Esophagus squamous epithelium (tissue), 5 donors: ENCODE measurements at regions not wholly inside any gene's neighbourhood (a gene's known extent, or its start where the extent isn't known, plus 50 kb on each side); places are given as distances from the start of the nearest gene placed in this dataset.

ENCODE experiments used
- DNase-seq: peaks from one replicate; lab custom pipeline; 2025; lab: John Stamatoyannopoulos, UW
- H3K27ac ChIP-seq, 4 donors: fragments of 200-600 bp; sonication (generic); one replicate each; pipeline ENCODE4 v1.5.1; 2016 to 2019; ENCODE audit warnings: mild to moderate bottlenecking in 1 of 4
- H3K27me3 ChIP-seq, 4 donors: fragments of 200-600 bp; sonication (generic); 1 replicate in 3 of 4; 2 replicates in 1 of 4; pipeline versions ENCODE4 v1.5.1 to v1.6.0; 2017 to 2021; ENCODE audit warnings: antibody characterized with exemption in 1 of 4
- H3K36me3 ChIP-seq, 3 donors: fragments of 200-600 bp; sonication (generic); one replicate each; pipeline ENCODE4 v1.5.1; 2016 to 2019
- H3K4me1 ChIP-seq, 3 donors: fragments of 200-600 bp; sonication (generic); one replicate each; pipeline ENCODE4 v1.5.1; 2017 to 2019
- H3K4me3 ChIP-seq, 4 donors: fragments of 200-600 bp; sonication (generic); 1 replicate in 3 of 4; 2 replicates in 1 of 4; pipeline ENCODE4 v1.5.1; 2016 to 2019; ENCODE audit warnings: mild to moderate bottlenecking in 2 of 4, moderate library complexity in 1 of 4
- H3K9me3 ChIP-seq, 3 donors: fragments of 200-600 bp; sonication (generic); one replicate each; pipeline ENCODE4 v1.5.1; 2016 to 2019
- CTCF ChIP-seq, 6 experiments: fragments of 450-650 bp in 4 of 6; fragments of 200-600 bp in 2 of 6; sonication (generic) in 2 of 6; IDR thresholded peaks; one replicate each; pipeline ENCODE4 v1.5.1; 2016 to 2019; ENCODE audit warnings: antibody characterized with exemption in 6 of 6, mild to moderate bottlenecking in 4 of 6, moderate library complexity in 4 of 6
- POLR2A ChIP-seq, 4 donors: fragments of 450-650 bp; IDR thresholded peaks; one replicate each; pipeline ENCODE4 v1.6.1; 2017; ENCODE audit warnings: antibody characterized with exemption in 4 of 4, mild to moderate bottlenecking in 4 of 4, moderate library complexity in 3 of 4
- WGBS, 2 donors: methylation state at CpG; one replicate each; pipeline ENCODE4 v1.1.5; 2018; 5-methylcytosine and 5-hydroxymethylcytosine counted together
- intact Hi-C: fragments of 100-400 bp; cut with DNase I; formaldehyde crosslinking; loops from one replicate; pipeline ENCODE4 v1.15.0; 2022
- donor health status: DM: yes; HTN: yes; CAD: no.

- no peak overlapping the region for H3K27ac ChIP-seq
- H3K36me3 ChIP-seq, result no peaks in the 10 kb centered on the region
- no peak overlapping the region for H3K4me3 ChIP-seq
- no peak for TF ChIP-seq CTCF (IDR thresholded peaks at IDR 0.05)
- TF ChIP-seq POLR2A (IDR thresholded peaks at IDR 0.05), result no peak
- 18 to 19% methylated on average over 2 of the region's 2 CpGs for WGBS, 2 donors
- H3K4me1 ChIP-seq, result no peaks in the 10 kb centered on the region
- no peaks in the 10 kb centered on the region for H3K27me3 ChIP-seq
- no peak for DNase-seq
- intact Hi-C loops, result no loop called here
- H3K9me3 ChIP-seq, result peaks cover 0 to 2% (median 0%) of the 10 kb centered on the region in 3 donors
Measured at GRCh38 chr2:225296951-225297350, 102.6 kb upstream of the NYAP2 start.

GRCh38 chr2:225295102-225295501 lies 104.4 kb upstream of the NYAP2 start:
- 63 to 74% methylated on average over 3 of the region's 3 CpGs for WGBS, 2 donors
- no peak for DNase-seq
- TF ChIP-seq POLR2A (IDR thresholded peaks at IDR 0.05) (no peak), CTCF (IDR thresholded peaks at IDR 0.05) (no peak)
- H3K4me3 ChIP-seq, result no peak overlapping the region
- H3K9me3 ChIP-seq, result peaks cover 0 to 4% (median 0%) of the 10 kb centered on the region in 3 donors
- no peaks in the 10 kb centered on the region for H3K36me3 ChIP-seq
- no peaks in the 10 kb centered on the region for H3K4me1 ChIP-seq
- intact Hi-C loops, result no loop called here
- no peaks in the 10 kb centered on the region for H3K27me3 ChIP-seq
- no peak overlapping the region for H3K27ac ChIP-seq

- WGBS, 2 donors, result 64 to 68% methylated on average over 7 of the region's 7 CpGs
- no peak overlapping the region for H3K27ac ChIP-seq
- no peak overlapping the region for H3K4me3 ChIP-seq
- no peak for DNase-seq
- TF ChIP-seq CTCF (IDR thresholded peaks at IDR 0.05) (no peak), POLR2A (IDR thresholded peaks at IDR 0.05) (no peak)
- H3K4me1 ChIP-seq, result no peaks in the 10 kb centered on the region
- H3K36me3 ChIP-seq, result no peaks in the 10 kb centered on the region
- H3K9me3 ChIP-seq, result peaks cover 0 to 4% (median 0%) of the 10 kb centered on the region in 3 donors
- intact Hi-C loops, result no loop called here
- no peaks in the 10 kb centered on the region for H3K27me3 ChIP-seq
Measured at GRCh38 chr2:225293638-225294037, 105.9 kb upstream of the NYAP2 start.

GRCh38 chr2:225290757-225291400 lies 108.6 kb upstream of the NYAP2 start:
- Histone ChIP-seq H3K36me3 (no peaks in the 10 kb centered on the region), H3K27ac (no peak overlapping the region), H3K4me3 (no peak overlapping the region), H3K27me3 (no peaks in the 10 kb centered on the region), H3K4me1 (no peaks in the 10 kb centered on the region), H3K9me3 (peaks cover 0 to 4% (median 0%) of the 10 kb centered on the region in 3 donors)
- no peak for DNase-seq
- WGBS, 2 donors, result 60 to 70% methylated on average over 7 to 8 of the region's 8 CpGs
- intact Hi-C loops, result no loop called here
- TF ChIP-seq CTCF (IDR thresholded peaks at IDR 0.05), result no peak
- no peak for TF ChIP-seq POLR2A (IDR thresholded peaks at IDR 0.05)

GRCh38 chr2:225289659-225290058 lies 109.9 kb upstream of the NYAP2 start:
- TF ChIP-seq POLR2A (IDR thresholded peaks at IDR 0.05) (no peak), CTCF (IDR thresholded peaks at IDR 0.05) (no peak)
- H3K27ac ChIP-seq, result no peak overlapping the region
- no peak overlapping the region for H3K4me3 ChIP-seq
- no peaks in the 10 kb centered on the region for H3K4me1 ChIP-seq
- 63 to 92% methylated on average over 2 of the region's 2 CpGs for WGBS, 2 donors
- no peak for DNase-seq
- intact Hi-C loops, result no loop called here
- peaks cover 0 to 4% (median 0%) of the 10 kb centered on the region in 3 donors for H3K9me3 ChIP-seq
- no peaks in the 10 kb centered on the region for H3K36me3 ChIP-seq
- no peaks in the 10 kb centered on the region for H3K27me3 ChIP-seq
